Parathyroid adenoma (tissue), 2 donors: ENCODE measurements at regions not wholly inside any gene's neighbourhood (a gene's known extent, or its start where the extent isn't known, plus 50 kb on each side); places are given as distances from the start of the nearest gene placed in this dataset.

Experiments used
- H2AFZ ChIP-seq: fragments of 300-600 bp; sonication (generic); one replicate; pipeline ENCODE4 v1.7.0; 2017; ENCODE audit warnings: antibody characterized with exemption, mild to moderate bottlenecking
- H3K27ac ChIP-seq: fragments of 300-600 bp; sonication (generic); one replicate; pipeline ENCODE4 v1.7.0; 2017
- H3K27me3 ChIP-seq: fragments of 300-600 bp; sonication (generic); one replicate; pipeline ENCODE4 v1.7.0; 2017; ENCODE audit warnings: low read length; ENCODE audit not compliant: control insufficient read depth, insufficient read depth
- H3K36me3 ChIP-seq: fragments of 300-600 bp; sonication (generic); one replicate; pipeline ENCODE4 v1.7.0; 2017; ENCODE audit warnings: low read length; ENCODE audit not compliant: control insufficient read depth, insufficient read depth
- H3K4me1 ChIP-seq: fragments of 300-600 bp; sonication (generic); one replicate; pipeline ENCODE4 v1.7.0; 2017; ENCODE audit warnings: control low read depth
- H3K4me2 ChIP-seq: fragments of 300-600 bp; sonication (generic); one replicate; pipeline ENCODE4 v1.7.0; 2017; ENCODE audit warnings: low read length
- H3K4me3 ChIP-seq: fragments of 300-600 bp; sonication (generic); one replicate; pipeline ENCODE4 v1.7.0; 2017; ENCODE audit warnings: low read depth, low read length
- H3K79me2 ChIP-seq: fragments of 300-600 bp; sonication (generic); one replicate; pipeline ENCODE4 v1.7.0; 2017; ENCODE audit warnings: control low read depth
- H3K9ac ChIP-seq: fragments of 300-600 bp; sonication (generic); one replicate; pipeline ENCODE4 v1.7.0; 2017; ENCODE audit warnings: mild to moderate bottlenecking
- H3K9me3 ChIP-seq: fragments of 300-600 bp; sonication (generic); one replicate; pipeline ENCODE4 v1.7.0; 2017; ENCODE audit warnings: low read length; ENCODE audit not compliant: control insufficient read depth
- TF ChIP-seq, protein P1 (sequence below): fragments of 300-600 bp; sonication (generic); IDR thresholded peaks from one replicate; pipeline ENCODE4 v1.7.0; 2017; ENCODE audit warnings: antibody characterized with exemption, mild to moderate bottlenecking
- donor health status: primary hyperparathyroidism.

DNA sequence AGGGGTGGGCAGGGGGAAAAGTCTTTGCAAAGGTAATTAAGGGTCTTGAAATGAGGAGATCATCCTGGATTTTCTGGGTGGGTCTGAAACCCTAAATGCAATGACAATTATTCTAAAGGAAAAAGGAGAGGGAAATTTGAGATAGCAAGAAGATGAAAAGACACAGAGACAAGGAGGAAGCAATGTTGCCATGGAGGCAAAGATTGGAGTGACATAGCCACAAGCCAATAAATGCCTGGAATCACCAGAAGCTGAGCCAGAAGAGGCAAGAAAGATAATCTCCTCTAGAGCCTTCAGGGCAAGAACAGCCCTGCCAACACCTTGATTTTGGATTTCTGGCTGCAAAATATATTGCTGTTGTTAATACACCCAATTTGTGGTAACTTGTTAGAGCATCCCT lies 1246.3 kb upstream of the PIK3C3 start:
- Histone ChIP-seq H3K27ac (no peak overlapping the region), H3K27me3 (no peaks in the 10 kb centered on the region), H3K4me3 (no peak overlapping the region), H2AFZ (no peak overlapping the region), H3K9ac (no peak overlapping the region), H3K79me2 (no peaks in the 10 kb centered on the region), H3K9me3 (peaks cover 3% of the 10 kb centered on the region), H3K4me1 (no peaks in the 10 kb centered on the region), H3K4me2 (no peak overlapping the region), H3K36me3 (no peaks in the 10 kb centered on the region)
- TF ChIP-seq, protein P1, sequence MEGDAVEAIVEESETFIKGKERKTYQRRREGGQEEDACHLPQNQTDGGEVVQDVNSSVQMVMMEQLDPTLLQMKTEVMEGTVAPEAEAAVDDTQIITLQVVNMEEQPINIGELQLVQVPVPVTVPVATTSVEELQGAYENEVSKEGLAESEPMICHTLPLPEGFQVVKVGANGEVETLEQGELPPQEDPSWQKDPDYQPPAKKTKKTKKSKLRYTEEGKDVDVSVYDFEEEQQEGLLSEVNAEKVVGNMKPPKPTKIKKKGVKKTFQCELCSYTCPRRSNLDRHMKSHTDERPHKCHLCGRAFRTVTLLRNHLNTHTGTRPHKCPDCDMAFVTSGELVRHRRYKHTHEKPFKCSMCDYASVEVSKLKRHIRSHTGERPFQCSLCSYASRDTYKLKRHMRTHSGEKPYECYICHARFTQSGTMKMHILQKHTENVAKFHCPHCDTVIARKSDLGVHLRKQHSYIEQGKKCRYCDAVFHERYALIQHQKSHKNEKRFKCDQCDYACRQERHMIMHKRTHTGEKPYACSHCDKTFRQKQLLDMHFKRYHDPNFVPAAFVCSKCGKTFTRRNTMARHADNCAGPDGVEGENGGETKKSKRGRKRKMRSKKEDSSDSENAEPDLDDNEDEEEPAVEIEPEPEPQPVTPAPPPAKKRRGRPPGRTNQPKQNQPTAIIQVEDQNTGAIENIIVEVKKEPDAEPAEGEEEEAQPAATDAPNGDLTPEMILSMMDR, result no peak

DNA sequence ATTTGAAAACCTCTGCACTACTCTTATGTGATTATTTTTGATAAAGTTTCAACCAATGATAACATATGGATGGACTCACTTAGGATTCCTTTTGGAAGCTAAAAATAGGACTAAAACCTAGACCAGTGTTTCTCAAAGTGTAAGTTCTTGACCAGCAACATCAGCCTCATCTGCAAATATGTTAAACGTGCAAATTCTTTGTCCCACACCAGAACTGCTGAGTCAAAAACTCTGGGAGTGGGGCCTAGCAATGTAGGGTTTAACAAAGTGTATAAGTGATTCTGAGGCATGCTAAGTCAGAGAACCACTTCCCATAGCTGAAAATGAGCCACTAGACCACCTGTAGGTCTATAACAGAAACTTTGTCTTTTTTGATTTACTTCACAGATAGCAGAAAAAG lies 1247.2 kb upstream of the PIK3C3 start:
- TF ChIP-seq, protein P1, result no peak
- Histone ChIP-seq H3K4me3 (no peak overlapping the region), H3K36me3 (no peaks in the 10 kb centered on the region), H3K27me3 (no peaks in the 10 kb centered on the region), H3K9me3 (peaks cover 3% of the 10 kb centered on the region), H3K9ac (no peak overlapping the region), H3K79me2 (no peaks in the 10 kb centered on the region), H3K4me1 (no peaks in the 10 kb centered on the region), H2AFZ (no peak overlapping the region), H3K27ac (no peak overlapping the region), H3K4me2 (no peak overlapping the region)

DNA sequence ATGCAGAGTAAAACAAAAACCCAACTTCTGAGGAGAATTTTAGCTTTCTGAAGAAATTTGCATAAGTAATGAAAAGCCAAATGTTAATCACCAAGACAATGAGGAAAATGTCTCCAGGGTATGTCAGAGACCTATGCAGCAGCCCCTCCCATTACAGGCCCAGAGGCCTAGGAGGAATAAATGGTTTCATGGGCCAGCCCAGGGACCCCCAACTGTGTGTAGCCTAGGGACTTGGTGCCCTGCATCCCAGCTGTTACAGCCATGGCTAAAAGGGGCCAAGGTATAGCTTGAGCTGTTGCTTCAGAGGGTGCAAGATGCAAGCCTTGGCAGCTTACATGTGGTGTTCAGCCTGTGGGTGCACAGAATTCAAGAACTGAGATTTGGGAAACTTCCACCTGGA lies 1256.9 kb upstream of the PIK3C3 start:
- Histone ChIP-seq H2AFZ (no peak overlapping the region), H3K79me2 (no peaks in the 10 kb centered on the region), H3K27me3 (no peaks in the 10 kb centered on the region), H3K4me3 (no peak overlapping the region), H3K4me2 (no peak overlapping the region), H3K9me3 (no peaks in the 10 kb centered on the region), H3K4me1 (no peaks in the 10 kb centered on the region), H3K36me3 (no peaks in the 10 kb centered on the region), H3K9ac (no peak overlapping the region), H3K27ac (no peak overlapping the region)
- TF ChIP-seq, protein P1, result no peak

DNA sequence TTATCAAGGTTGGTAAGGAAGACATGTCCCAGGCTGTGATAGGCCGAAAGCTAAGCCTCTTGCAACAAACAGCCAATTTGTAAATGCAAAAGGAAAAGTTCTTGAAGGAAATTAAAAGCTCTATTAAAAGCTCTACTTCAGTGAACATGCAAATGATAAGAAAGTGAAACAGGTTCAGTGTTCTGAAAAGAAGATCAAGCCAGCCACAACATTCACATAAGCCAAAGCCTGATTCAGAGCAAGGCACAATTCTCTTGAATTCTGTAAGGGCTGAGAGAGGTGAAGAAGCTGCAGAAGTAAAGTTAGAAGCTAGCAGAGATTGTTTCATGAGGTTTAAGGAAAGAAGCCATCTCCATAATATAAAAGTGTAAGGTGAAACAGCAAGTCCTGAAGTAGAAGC lies 1259.5 kb upstream of the PIK3C3 start:
- H3K9me3 ChIP-seq, result no peaks in the 10 kb centered on the region
- TF ChIP-seq, protein P1, result no peak
- H3K36me3 ChIP-seq, result no peaks in the 10 kb centered on the region
- H3K4me2 ChIP-seq, result no peak overlapping the region
- no peaks in the 10 kb centered on the region for H3K79me2 ChIP-seq
- H3K4me1 ChIP-seq, result no peaks in the 10 kb centered on the region
- H3K27ac ChIP-seq, result no peak overlapping the region
- no peak overlapping the region for H2AFZ ChIP-seq
- H3K9ac ChIP-seq, result no peak overlapping the region
- no peaks in the 10 kb centered on the region for H3K27me3 ChIP-seq
- H3K4me3 ChIP-seq, result no peak overlapping the region

DNA sequence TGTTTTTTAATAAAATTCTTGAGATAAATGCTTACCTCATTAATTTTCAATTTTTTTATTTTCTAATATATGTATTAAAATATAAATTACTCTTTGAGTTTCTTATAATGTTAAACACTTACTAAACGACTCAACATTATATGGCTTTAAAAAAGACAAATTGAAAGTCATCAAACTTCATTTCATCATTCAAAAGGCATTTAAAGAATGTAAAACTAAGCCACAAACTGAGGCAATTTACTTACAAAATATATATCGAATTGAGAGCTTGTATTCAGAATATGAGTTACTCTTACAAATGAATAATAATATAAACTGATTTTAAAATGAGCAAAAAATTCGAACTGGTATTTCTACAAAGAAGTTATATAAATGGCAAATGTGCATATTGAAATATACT lies 1262.2 kb upstream of the PIK3C3 start:
- H3K36me3 ChIP-seq, result no peaks in the 10 kb centered on the region
- H2AFZ ChIP-seq, result no peak overlapping the region
- H3K4me3 ChIP-seq, result no peak overlapping the region
- H3K4me1 ChIP-seq, result no peaks in the 10 kb centered on the region
- TF ChIP-seq, protein P1, result no peak
- no peak overlapping the region for H3K27ac ChIP-seq
- no peaks in the 10 kb centered on the region for H3K9me3 ChIP-seq
- H3K9ac ChIP-seq, result no peak overlapping the region
- no peak overlapping the region for H3K4me2 ChIP-seq
- no peaks in the 10 kb centered on the region for H3K79me2 ChIP-seq
- no peaks in the 10 kb centered on the region for H3K27me3 ChIP-seq
